GM13976 (cell line): ENCODE measurements at regions not wholly inside any gene's neighbourhood (a gene's known extent, or its start where the extent isn't known, plus 50 kb on each side); places are given as distances from the start of the nearest gene placed in this dataset.

Source experiments
- DNase-seq: peaks from one replicate; pipeline ENCODE4 v3.0.0; 2012; ENCODE audit warnings: low spot score
- CTCF ChIP-seq: IDR thresholded peaks from 2 replicates; pipeline ENCODE4 v1.5.1; 2012; ENCODE audit warnings: borderline replicate concordance, mild to moderate bottlenecking; ENCODE audit not compliant: insufficient read depth; ENCODE audit errors: extremely low read depth, missing control alignments, control extremely low read depth
- in situ Hi-C: fragments of 300-500 bp; cut with MboI; formaldehyde crosslinking; loops from one replicate; pipeline ENCODE4 v1.12.0; 2022; ENCODE audit warnings: low sequenced_read_pairs, mixed read lengths, inconsistent platforms; ENCODE audit not compliant: unreplicated experiment

DNA sequence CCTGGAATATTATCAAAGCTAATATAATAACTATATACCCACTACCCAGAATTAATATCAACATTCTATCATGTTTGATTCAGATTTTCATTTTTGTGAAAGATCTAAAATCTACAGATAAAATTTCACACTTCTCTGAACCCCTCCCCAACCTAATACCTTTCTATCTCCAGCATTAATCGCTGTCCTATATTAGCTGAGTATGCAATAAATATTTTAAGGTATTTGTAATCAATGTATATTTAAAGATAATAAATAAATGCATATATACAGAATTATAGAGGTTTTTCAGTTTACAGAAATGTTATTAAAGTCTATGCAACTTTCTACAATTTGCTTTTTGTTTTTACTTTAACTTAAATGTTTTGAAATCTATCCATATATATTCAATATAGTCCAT lies 156.7 kb upstream of the NRSN1 start:
- no peak for DNase-seq
- TF ChIP-seq CTCF = no peak
- in situ Hi-C loops = no loop called here

- no peak for DNase-seq
- TF ChIP-seq CTCF = no peak
- in situ Hi-C loops = no loop called here
Observed at GRCh38 chr6:23977706-23978105, 148.3 kb upstream of the NRSN1 start.

GRCh38 chr6:23980965-23981364 lies 145.1 kb upstream of the NRSN1 start:
- no peak for TF ChIP-seq CTCF
- DNase-seq = no peak
- in situ Hi-C loops = no loop called here

- no peak for DNase-seq
- in situ Hi-C loops = no loop called here
- TF ChIP-seq CTCF = no peak
Observed at GRCh38 chr6:23981923-23982322, 144.1 kb upstream of the NRSN1 start.

- in situ Hi-C loops = no loop called here
- no peak for DNase-seq
- no peak for TF ChIP-seq CTCF
Observed at GRCh38 chr6:23983735-23984134, 142.3 kb upstream of the NRSN1 start.

GRCh38 chr6:23985015-23985414 lies 141.0 kb upstream of the NRSN1 start:
- in situ Hi-C loops = no loop called here
- DNase-seq = no peak
- TF ChIP-seq CTCF = no peak
